Mononuclear cell (primary cell): ENCODE measurements at regions not wholly inside any gene's neighbourhood (a gene's known extent, or its start where the extent isn't known, plus 50 kb on each side); places are given as distances from the start of the nearest gene placed in this dataset.

Experiments
- H3K27me3 ChIP-seq: 2 replicates; pipeline ENCODE4 v1.6.0; 2011; ENCODE audit warnings: low read length, control low read depth; ENCODE audit not compliant: insufficient read depth
- H3K4me1 ChIP-seq: 2 replicates; pipeline ENCODE4 v1.5.1; 2011; ENCODE audit warnings: mild to moderate bottlenecking, low read length, control low read depth; ENCODE audit not compliant: insufficient read depth
- H3K4me3 ChIP-seq: 2 replicates; pipeline ENCODE4 v1.5.1; 2011; ENCODE audit warnings: mild to moderate bottlenecking, low read length, moderate library complexity
- H3K9me3 ChIP-seq: 2 replicates; pipeline ENCODE4 v1.5.1; 2011; ENCODE audit warnings: low read depth, mild to moderate bottlenecking, control low read depth, low read length

- H3K9me3 ChIP-seq: no peaks in the 10 kb centered on the region
- H3K4me1 ChIP-seq: peaks cover 12% of the 10 kb centered on the region
- H3K27me3 ChIP-seq: no peaks in the 10 kb centered on the region
- no peak overlapping the region for H3K4me3 ChIP-seq
These were observed 73.8 kb upstream of the FBRSL1 start for GRCh38 chr12:132416121-132416673.

GRCh38 chr12:132415327-132416120, 74.4 kb upstream of the FBRSL1 start:
- Histone ChIP-seq H3K4me1 (peaks cover 12% of the 10 kb centered on the region), H3K27me3 (no peaks in the 10 kb centered on the region), H3K9me3 (no peaks in the 10 kb centered on the region), H3K4me3 (no peak overlapping the region)

GRCh38 chr12:132414634-132415326, 75.2 kb upstream of the FBRSL1 start:
- H3K4me1 ChIP-seq: peaks cover 12% of the 10 kb centered on the region
- H3K27me3 ChIP-seq: no peaks in the 10 kb centered on the region
- no peaks in the 10 kb centered on the region for H3K9me3 ChIP-seq
- H3K4me3 ChIP-seq: no peak overlapping the region

DNA sequence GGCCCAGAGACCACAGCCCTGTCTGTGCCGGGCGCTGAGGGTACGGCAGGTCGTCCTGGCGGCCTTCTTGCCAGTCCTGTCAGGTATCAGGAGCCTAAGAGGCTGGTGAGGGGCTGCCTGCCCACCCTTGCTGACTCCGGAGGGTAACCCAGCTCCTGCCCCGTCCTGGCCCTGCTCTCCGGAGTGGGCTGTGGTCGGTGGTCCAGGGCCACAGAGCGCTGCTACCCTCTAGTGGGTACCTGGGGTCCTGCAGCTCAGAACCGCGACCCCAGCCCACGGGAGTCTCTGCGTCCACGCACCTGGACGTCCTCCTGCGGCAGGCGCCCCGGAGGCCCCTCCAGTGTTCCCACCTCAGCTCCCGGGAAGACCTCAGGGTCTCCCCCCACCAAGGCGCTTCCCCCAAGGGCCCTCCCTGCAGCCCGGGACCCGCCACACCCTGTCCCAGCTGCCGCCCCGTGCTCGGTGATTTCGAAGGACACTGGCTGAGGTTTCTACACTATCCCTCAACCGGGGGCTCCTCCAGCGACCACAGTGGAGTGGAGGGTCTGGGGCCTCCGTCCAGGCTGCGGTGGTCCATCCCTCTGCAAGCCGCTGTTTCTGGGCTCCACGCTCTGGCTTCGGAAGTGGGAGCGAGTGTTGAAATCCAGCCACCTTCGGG, 75.9 kb upstream of the FBRSL1 start:
- no peaks in the 10 kb centered on the region for H3K27me3 ChIP-seq
- no peaks in the 10 kb centered on the region for H3K9me3 ChIP-seq
- no peak overlapping the region for H3K4me3 ChIP-seq
- peaks cover 12% of the 10 kb centered on the region for H3K4me1 ChIP-seq

- Histone ChIP-seq H3K27me3 (no peaks in the 10 kb centered on the region), H3K4me3 (no peak overlapping the region), H3K4me1 (peaks cover 12% of the 10 kb centered on the region), H3K9me3 (no peaks in the 10 kb centered on the region)
These were observed 78.5 kb upstream of the FBRSL1 start for GRCh38 chr12:132411457-132411856.

DNA sequence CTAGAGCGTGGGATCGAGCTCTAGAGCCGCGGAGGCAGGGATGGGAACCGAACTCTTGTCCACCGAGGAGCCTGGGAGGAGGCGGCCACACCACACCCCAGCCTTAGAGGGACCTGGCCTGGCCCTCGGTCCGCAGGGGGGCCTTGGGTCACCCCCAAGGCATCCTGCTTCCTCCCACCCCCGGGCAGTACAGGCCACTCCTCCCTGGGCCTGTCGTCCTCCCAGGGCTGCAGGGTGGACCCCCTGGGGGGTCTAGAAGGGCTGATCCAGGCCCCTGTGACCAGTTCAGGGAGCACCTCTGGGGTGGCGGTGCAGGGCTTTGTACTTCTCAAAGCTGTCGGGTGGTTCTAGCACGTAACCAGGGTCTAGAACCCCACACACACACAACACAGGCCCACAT, 79.1 kb upstream of the FBRSL1 start:
- Histone ChIP-seq H3K4me3 (no peak overlapping the region), H3K27me3 (no peaks in the 10 kb centered on the region), H3K9me3 (no peaks in the 10 kb centered on the region), H3K4me1 (peaks cover 12% of the 10 kb centered on the region)

DNA sequence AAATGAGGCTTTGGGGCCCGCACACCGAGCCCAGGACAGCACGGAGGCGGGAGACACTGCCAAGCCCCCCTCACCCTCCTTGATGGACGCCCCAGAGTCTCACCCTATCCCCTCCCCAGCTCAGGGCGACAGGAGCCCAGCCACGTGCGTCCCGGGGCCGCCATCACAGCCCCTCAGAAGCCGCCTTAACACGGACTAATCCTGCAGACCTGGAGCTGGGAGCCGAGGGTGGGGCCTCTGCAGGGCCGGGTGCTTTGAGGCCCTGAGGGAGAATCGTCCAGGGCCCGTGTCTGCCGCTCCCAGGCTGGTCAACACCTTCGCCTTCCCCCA, 79.7 kb upstream of the FBRSL1 start:
- no peak overlapping the region for H3K4me3 ChIP-seq
- no peaks in the 10 kb centered on the region for H3K9me3 ChIP-seq
- H3K4me1 ChIP-seq: peaks cover 9% of the 10 kb centered on the region
- H3K27me3 ChIP-seq: no peaks in the 10 kb centered on the region

DNA sequence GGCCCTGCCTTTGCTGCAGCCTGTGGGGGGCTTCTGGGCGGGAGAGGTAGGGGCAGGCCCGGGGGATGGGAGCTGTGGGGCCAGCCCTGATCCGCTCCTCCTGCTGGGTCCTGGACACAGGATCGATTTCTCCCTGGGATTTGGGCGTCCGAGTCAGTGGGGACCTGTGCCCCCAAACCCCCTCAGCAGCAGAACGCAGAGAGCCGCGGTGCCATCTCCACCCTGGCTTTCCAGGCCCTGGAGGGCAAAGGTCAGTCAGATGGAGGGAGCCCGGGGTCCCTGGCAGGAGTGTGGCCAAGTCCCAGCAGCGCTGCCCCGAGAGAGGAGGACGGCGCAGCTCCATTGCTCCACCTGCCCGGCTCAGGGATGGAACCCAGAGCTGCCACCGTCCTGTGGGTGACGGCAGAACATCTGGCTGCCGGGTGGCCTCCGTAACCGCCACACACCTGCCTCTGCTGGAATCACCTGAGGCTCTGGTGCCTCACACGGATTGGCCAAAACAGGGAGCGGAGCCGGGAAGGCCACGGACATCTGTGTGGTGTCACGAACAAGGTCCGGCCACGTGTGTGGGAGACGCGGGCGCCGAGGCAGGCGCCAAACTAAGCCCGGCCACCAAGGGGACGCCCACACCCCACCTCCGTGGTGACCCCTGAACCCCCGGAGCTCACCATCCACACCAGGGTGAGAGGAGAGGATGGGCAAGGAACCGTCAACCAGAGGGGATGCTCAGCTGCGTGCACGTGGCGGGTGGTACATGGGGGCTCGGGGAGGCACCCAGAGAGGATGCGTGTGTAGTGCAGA, 80.3 kb upstream of the FBRSL1 start:
- no peaks in the 10 kb centered on the region for H3K9me3 ChIP-seq

DNA sequence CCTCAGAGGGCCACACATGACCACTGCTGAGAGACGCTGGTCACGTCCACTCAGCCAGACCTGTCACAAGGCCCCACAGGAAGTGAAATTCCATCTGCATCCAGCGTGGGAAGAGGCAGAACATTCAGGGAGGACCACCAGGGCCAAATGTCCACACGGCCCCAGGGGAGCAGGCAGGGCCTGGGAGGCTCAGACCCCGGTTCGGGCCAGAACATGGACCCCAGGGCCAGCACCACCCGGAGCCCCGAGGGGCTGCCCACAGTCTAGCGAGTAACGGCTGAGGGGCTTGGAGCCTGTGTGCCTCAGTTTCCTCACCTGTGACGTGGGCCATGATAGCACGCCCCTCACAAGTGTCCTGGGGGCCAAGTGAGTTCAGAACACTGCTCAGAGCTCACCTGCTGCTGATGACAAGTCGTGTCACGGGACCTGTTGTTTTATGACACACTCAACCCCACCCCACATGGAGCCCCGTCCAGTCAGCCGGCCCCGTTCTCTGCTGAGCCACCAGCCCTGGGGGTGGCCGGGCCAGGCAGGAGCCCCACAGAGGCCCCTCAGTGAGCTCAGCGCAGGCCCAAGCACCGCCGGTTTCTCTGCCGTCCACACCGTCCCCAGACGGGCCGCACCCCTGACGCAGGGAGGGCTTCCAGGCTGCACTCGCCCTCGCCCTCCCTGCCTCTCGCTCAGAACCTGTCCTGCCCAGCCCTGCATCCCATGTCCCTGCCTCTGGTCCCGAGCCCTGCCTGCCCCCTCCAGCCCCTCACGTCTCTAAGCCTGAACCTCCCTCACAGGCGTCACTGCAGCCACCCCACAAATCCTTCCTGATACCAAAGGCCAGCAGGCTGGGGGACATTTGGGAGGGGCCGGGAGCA, 79.5 kb upstream of the GALNT9 start:
- Histone ChIP-seq H3K4me1 (no peaks in the 10 kb centered on the region), H3K27me3 (no peaks in the 10 kb centered on the region), H3K9me3 (no peaks in the 10 kb centered on the region), H3K4me3 (no peak overlapping the region)

More for the DNA sequence above, 80.3 kb upstream of the FBRSL1 start:
- H3K27me3 ChIP-seq: no peaks in the 10 kb centered on the region
- no peak overlapping the region for H3K4me3 ChIP-seq
- peaks cover 4% of the 10 kb centered on the region for H3K4me1 ChIP-seq

DNA sequence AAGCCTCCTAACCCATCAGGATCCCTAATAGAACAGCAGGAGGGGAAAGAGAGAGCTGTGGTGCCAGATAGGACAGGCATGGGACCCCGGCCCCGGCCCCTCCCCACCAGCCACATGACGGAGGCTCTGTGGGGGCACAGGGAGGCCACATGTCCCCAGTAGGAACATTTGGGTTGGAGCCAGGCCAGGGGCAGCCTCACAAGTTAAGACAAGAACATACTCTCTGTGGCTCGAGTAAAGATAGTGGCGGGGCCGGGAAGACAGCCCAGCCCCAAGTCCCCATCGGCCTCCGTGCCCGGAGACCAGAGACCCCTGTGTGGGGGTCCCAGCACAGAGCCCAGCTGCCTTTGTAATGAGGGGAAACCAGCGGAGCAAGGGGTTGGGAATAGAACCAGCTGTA, 78.6 kb upstream of the GALNT9 start:
- Histone ChIP-seq H3K27me3 (no peaks in the 10 kb centered on the region), H3K4me3 (no peak overlapping the region), H3K9me3 (no peaks in the 10 kb centered on the region), H3K4me1 (no peaks in the 10 kb centered on the region)

DNA sequence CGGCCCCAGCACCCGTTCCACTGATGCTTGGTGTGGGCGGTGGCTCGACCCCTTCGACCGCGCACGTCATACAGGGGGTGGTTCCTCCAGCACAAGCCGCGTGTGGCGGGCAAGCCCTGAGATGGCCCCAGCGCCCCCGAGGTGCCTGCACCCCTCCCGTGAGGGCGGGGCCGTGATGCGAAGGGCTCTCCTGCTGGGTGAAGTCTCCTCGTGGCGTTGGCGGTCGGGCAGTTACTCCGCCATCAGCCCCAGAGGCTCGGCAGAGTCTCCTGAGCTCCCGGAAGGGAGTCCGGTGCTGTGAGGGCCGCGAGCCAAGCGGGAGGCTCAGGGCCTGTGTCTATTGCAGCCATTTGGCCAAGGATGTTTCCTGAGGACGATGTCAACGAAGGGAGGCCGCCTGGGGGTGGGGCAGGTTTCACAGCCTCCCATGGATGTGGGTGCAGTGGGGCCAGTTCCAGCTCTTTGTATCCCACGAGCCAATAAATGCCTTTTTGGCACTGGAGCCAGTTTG, 78.1 kb upstream of the GALNT9 start:
- no peaks in the 10 kb centered on the region for H3K4me1 ChIP-seq
- H3K27me3 ChIP-seq: no peaks in the 10 kb centered on the region
- no peaks in the 10 kb centered on the region for H3K9me3 ChIP-seq
- H3K4me3 ChIP-seq: no peak overlapping the region

GRCh38 chr12:132406493-132407450, 77.4 kb upstream of the GALNT9 start:
- Histone ChIP-seq H3K27me3 (no peaks in the 10 kb centered on the region), H3K9me3 (no peaks in the 10 kb centered on the region), H3K4me1 (no peaks in the 10 kb centered on the region), H3K4me3 (no peak overlapping the region)

- Histone ChIP-seq H3K9me3 (no peaks in the 10 kb centered on the region), H3K4me1 (no peaks in the 10 kb centered on the region), H3K27me3 (no peaks in the 10 kb centered on the region), H3K4me3 (no peak overlapping the region)
These were observed 76.4 kb upstream of the GALNT9 start for GRCh38 chr12:132405742-132406251.
